ENCODE measurements at regions not wholly inside any gene's neighbourhood (a gene's known extent, or its start where the extent isn't known, plus 50 kb on each side); places are given as distances from the start of the nearest gene placed in this dataset.

- Histone ChIP-seq H3K79me2 (ENCODE audit: insufficient read depth) (no peaks in the 10 kb centered on the region), H3K4me2 (no peak overlapping the region), H3K9me2 (no peaks in the 10 kb centered on the region), H3K27me3 (ENCODE audit: insufficient read depth) (peaks cover 11% of the 10 kb centered on the region; the same call in 1 of the 2 replicates), H2AFZ (ENCODE audit: low read depth) (no peak overlapping the region), H3K27ac (ENCODE audit: low read depth in 2 of 2, low read length in 1 of 2) (peak overlapping the region in 1 of 2 experiments; percentile 67; a peak in 2 of 4 replicates), H4K20me1 (ENCODE audit: insufficient read depth) (no peaks in the 10 kb centered on the region), H3K4me1 (ENCODE audit: control insufficient read depth in 1 of 2, insufficient read depth in 2 of 2, low read depth in 1 of 2, low read length in 1 of 2) (peaks cover 0 to 14% of the 10 kb centered on the region in 2 experiments; a peak in 1 of 4 replicates), H3K36me3 (replicated peaks in 1 of 2; ENCODE audit: control insufficient read depth in 1 of 2, insufficient read depth in 2 of 2, low read length in 1 of 2) (no peaks in the 10 kb centered on the region), H3K4me3 (ENCODE audit: low read depth in 2 of 2, low read length in 1 of 2) (no peak overlapping the region), H3F3A (replicated peaks; ENCODE audit: insufficient read depth) (no peaks in the 10 kb centered on the region), H3K9ac (no peak overlapping the region), H3K9me3 (no peaks in the 10 kb centered on the region; the same call in 1 of the 2 replicates)
- POLR2A ChIA-PET: interaction anchor here (0.7 kb wide), 1 partner anchor 104 kb away, joined by 3 read pairs; no protein-coding TSS in a partner anchor
- 55% methylated on average over 5 of the region's 5 CpGs for WGBS (ENCODE audit: low lambda C conversion rate)
- DNase-seq: peak; percentile 59
- CTCF ChIA-PET: interaction anchor here (1.1 to 1.6 kb wide), 4 partner anchors 12 to 226 kb away, joined by 3 to 8 read pairs (median 4); no protein-coding TSS in a partner anchor
- TF ChIP-seq RAD21 (IDR thresholded peaks at IDR 0.05; ENCODE audit: low read length) (peak; percentile 35), GATA2 (CRISPR knock-in tag; IDR thresholded peaks at IDR 0.05) (no peak), TEAD4 (IDR thresholded peaks at IDR 0.05; ENCODE audit: borderline replicate concordance, insufficient read depth) (no peak), EP300 (IDR thresholded peaks at IDR 0.05; ENCODE audit: borderline replicate concordance in 1 of 2, low read depth in 1 of 2, low read length in 1 of 2) (0 out of 4 replicates have a peak, but pooled peaks of 1 of the 2 experiments have one; percentile 10), RFX5 (IDR thresholded peaks at IDR 0.05; ENCODE audit: low read length) (no peak)
These were observed 223.3 kb downstream of the FAM43A start for GRCh38 chr3:194908972-194909371.

- Histone ChIP-seq H3K27me3 (ENCODE audit: insufficient read depth) (peaks cover 11% of the 10 kb centered on the region; the same call in 1 of the 2 replicates), H3K9me2 (no peaks in the 10 kb centered on the region), H3K9ac (no peak overlapping the region), H3K4me2 (no peak overlapping the region), H3K9me3 (no peaks in the 10 kb centered on the region), H3K36me3 (replicated peaks in 1 of 2; ENCODE audit: control insufficient read depth in 1 of 2, insufficient read depth in 2 of 2, low read length in 1 of 2) (no peaks in the 10 kb centered on the region), H3K4me3 (ENCODE audit: low read depth in 2 of 2, low read length in 1 of 2) (no peak overlapping the region), H3K79me2 (ENCODE audit: insufficient read depth) (no peaks in the 10 kb centered on the region), H3K4me1 (ENCODE audit: control insufficient read depth in 1 of 2, insufficient read depth in 2 of 2, low read depth in 1 of 2, low read length in 1 of 2) (peaks cover 0 to 14% of the 10 kb centered on the region in 2 experiments; a peak in 1 of 4 replicates), H3K27ac (ENCODE audit: low read depth in 2 of 2, low read length in 1 of 2) (no peak overlapping the region), H4K20me1 (ENCODE audit: insufficient read depth) (no peaks in the 10 kb centered on the region), H2AFZ (ENCODE audit: low read depth) (no peak overlapping the region), H3F3A (replicated peaks; ENCODE audit: insufficient read depth) (no peaks in the 10 kb centered on the region)
- ChIA-PET POLR2A (no interaction called here), CTCF (no interaction called here)
- no peak for DNase-seq
- TF ChIP-seq GATA2 (CRISPR knock-in tag; IDR thresholded peaks at IDR 0.05): no peak
- TF ChIP-seq IRF3 (IDR thresholded peaks at IDR 0.05; ENCODE audit: low read depth, low read length): no peak
- no peak for TF ChIP-seq FOXJ3 (CRISPR knock-in tag; IDR thresholded peaks at IDR 0.05)
- no peak for TF ChIP-seq EZH2phosphoT487 (IDR thresholded peaks at IDR 0.05; ENCODE audit: borderline replicate concordance, low read depth)
- TF ChIP-seq FOXM1 (IDR thresholded peaks at IDR 0.05; ENCODE audit: low read depth): no peak
- TF ChIP-seq POLR2AphosphoS5 (IDR thresholded peaks at IDR 0.05; ENCODE audit: low read depth, low read length): no peak
- TF ChIP-seq MXI1 (IDR thresholded peaks at IDR 0.05; ENCODE audit: low read depth, low read length): no peak
- TF ChIP-seq USF1 (IDR thresholded peaks at IDR 0.05; ENCODE audit: borderline replicate concordance, low read depth): no peak
- no peak for TF ChIP-seq REST (IDR thresholded peaks at IDR 0.05; ENCODE audit: low read depth, low read length)
- TF ChIP-seq NFIC (IDR thresholded peaks at IDR 0.05; ENCODE audit: borderline replicate concordance): no peak
- TF ChIP-seq SMC3 (IDR thresholded peaks at IDR 0.05; ENCODE audit: low read depth, low read length): no peak
- TF ChIP-seq TEAD4 (IDR thresholded peaks at IDR 0.05; ENCODE audit: borderline replicate concordance, insufficient read depth): no peak
- no peak for TF ChIP-seq ELF1 (IDR thresholded peaks at IDR 0.05)
- no peak for TF ChIP-seq RAD21 (IDR thresholded peaks at IDR 0.05; ENCODE audit: low read length)
- 69% methylated on average over 7 of the region's 7 CpGs for WGBS (ENCODE audit: low lambda C conversion rate)
These were observed 224.8 kb downstream of the FAM43A start for GRCh38 chr3:194910414-194910984.
